Psoas muscle (tissue), 7 donors: ENCODE measurements at regions not wholly inside any gene's neighbourhood (a gene's known extent, or its start where the extent isn't known, plus 50 kb on each side); places are given as distances from the start of the nearest gene placed in this dataset.
A peak's percentile ranks its signal among the peaks of the same experiment; 100 is the strongest.

ENCODE experiments used
- ATAC-seq, 4 donors: fragments of 200-7000 bp; cut with Tn5 transposase; one replicate each; pipeline ENCODE4 v1.9.1; 2020; ENCODE audit warnings: moderate library complexity in 3 of 4, mild to moderate bottlenecking in 2 of 4
- DNase-seq, 2 donors: peaks; one replicate each; pipeline ENCODE4 v3.0.0-alpha.2; 2020
- H3K27ac ChIP-seq: fragments of 200-600 bp; one replicate; pipeline ENCODE4 v1.8.0; 2022
- H3K27me3 ChIP-seq, 3 donors: fragments of 200-600 bp in 1 of 3; one replicate each; pipeline versions ENCODE4 v1.6.1 to v1.8.0; 2013 to 2022; ENCODE audit warnings: low read length in 2 of 3, mild to moderate bottlenecking in 2 of 3, moderate library complexity in 1 of 3; ENCODE audit not compliant: insufficient read depth in 3 of 3
- H3K36me3 ChIP-seq, 2 donors: fragments of 200-600 bp in 1 of 2; one replicate each; pipeline versions ENCODE4 v1.6.1 to v1.8.0; 2013 to 2022; ENCODE audit warnings: low read depth in 1 of 2, mild to moderate bottlenecking in 1 of 2, moderate library complexity in 1 of 2; ENCODE audit not compliant: insufficient read depth in 1 of 2
- H3K4me1 ChIP-seq: fragments of 200-600 bp; one replicate; pipeline ENCODE4 v1.8.0; 2022
- H3K4me3 ChIP-seq: fragments of 200-600 bp; one replicate; pipeline ENCODE4 v1.8.0; 2022; ENCODE audit warnings: mild to moderate bottlenecking
- H3K9me3 ChIP-seq: fragments of 200-600 bp; one replicate; pipeline ENCODE4 v1.8.0; 2022
- WGBS, 3 donors: extraction: QIAGEN DNeasy Blood & Tissue Kit; methylation state at CpG; one replicate each; pipeline versions ENCODE4 v1.1.6 to v1.1.7; 2013; 5-methylcytosine and 5-hydroxymethylcytosine counted together
- intact Hi-C, 2 donors: fragments of 100-400 bp; cut with DNase I; formaldehyde crosslinking; loops; one replicate each; pipeline versions ENCODE4 v1.11.0 to v1.14.2; 2022
- TF ChIP-seq, protein P1 (sequence below): fragments of 200-600 bp; IDR thresholded peaks from one replicate; pipeline ENCODE4 v1.8.0; 2022; ENCODE audit warnings: antibody characterized with exemption
- donor health status: healthy with polysubstance abuse.
- donor health status: DM: no; HTN: no; CAD: no; lungs with moderate emphysema.
- donor health status: Bipolar disorder and iron deficiency.
- donor health status: healthy.
- donor health status: DM: yes; HTN: yes; CAD: no.
- donor health status: DM: no; HTN: no; CAD: no.
- donor health status: DM: yes; HTN: yes; CAD: no.

DNA sequence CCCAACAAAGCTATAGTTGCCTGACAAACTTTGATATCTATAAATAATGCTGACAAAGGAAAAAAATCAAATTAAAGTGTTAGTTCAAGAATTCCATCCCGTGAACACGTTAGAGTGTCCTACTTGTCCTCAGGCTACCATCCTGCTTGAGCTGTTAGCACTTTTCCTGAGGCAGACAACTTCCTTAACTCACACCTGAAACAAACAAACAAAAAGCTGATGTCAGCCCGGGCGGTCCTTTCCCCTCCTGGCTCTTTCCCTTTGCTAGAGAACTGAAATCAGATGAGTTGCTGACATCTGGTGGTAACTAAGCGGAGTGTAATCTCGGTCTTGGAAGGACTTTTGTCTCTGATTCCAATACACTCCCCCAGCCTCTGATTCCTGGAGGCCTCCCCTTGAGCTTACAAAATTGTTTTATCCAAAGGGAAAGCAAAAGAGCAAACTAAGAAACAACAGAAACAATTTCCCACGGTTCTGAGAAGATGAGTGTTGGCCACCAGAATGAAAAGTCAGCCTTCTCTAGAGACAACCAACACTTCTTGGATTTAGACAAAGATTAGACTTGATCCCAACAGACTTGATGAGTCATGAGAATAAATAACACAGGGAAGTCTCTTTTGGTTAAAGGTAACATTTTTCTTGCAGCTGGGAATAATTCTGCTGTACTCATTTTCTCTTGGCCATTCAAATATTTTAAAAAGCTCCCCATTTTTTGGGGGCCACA, 135.4 kb downstream of the PROX1 start:
- DNase-seq = no peak
- Histone ChIP-seq H3K9me3 (no peaks in the 10 kb centered on the region), H3K36me3 (no peaks in the 10 kb centered on the region), H3K27ac (no peak overlapping the region), H3K27me3 (no peaks in the 10 kb centered on the region), H3K4me3 (no peak overlapping the region), H3K4me1 (no peaks in the 10 kb centered on the region)
- peak; percentile 70 to 92 (median 82) for ATAC-seq
- TF ChIP-seq, protein P1, sequence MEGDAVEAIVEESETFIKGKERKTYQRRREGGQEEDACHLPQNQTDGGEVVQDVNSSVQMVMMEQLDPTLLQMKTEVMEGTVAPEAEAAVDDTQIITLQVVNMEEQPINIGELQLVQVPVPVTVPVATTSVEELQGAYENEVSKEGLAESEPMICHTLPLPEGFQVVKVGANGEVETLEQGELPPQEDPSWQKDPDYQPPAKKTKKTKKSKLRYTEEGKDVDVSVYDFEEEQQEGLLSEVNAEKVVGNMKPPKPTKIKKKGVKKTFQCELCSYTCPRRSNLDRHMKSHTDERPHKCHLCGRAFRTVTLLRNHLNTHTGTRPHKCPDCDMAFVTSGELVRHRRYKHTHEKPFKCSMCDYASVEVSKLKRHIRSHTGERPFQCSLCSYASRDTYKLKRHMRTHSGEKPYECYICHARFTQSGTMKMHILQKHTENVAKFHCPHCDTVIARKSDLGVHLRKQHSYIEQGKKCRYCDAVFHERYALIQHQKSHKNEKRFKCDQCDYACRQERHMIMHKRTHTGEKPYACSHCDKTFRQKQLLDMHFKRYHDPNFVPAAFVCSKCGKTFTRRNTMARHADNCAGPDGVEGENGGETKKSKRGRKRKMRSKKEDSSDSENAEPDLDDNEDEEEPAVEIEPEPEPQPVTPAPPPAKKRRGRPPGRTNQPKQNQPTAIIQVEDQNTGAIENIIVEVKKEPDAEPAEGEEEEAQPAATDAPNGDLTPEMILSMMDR = peak; percentile 60
- 3 to 12% (median 8%) methylated on average over 7 of the region's 7 CpGs for WGBS, 3 donors
- intact Hi-C loops = loop anchor here (1.0 to 10.0 kb wide), 4 partner anchors 138 to 878 kb away; partner anchors contain the start of gene PROX1 (in 1 of the 2)

DNA sequence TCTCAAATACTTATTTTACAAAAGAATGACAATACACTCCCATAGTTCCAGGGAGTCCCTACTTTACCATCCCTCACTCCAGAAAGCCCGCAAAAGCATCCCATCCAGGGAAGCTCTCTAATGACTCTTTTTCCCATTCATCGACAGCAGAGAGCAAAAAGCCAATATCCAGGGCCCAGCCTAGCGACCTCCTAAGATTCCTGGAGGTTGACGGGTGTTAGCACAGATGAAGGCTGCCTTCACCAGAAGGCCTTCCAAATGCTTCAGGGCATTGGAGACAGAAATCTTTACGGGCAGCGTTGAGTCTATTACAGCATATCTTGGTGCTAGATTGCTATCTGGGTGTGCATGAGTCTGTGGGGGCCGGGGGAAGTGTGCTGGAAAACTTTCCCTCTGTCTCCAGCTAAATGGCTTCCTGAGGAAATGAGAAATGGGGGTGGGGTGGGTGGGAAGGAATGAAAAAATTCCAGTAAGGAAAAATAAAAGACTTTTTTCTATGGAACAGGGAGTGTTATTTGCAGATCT, 136.6 kb downstream of the PROX1 start:
- TF ChIP-seq, protein P1 = no peak
- H3K9me3 ChIP-seq = no peaks in the 10 kb centered on the region
- no peak overlapping the region for H3K27ac ChIP-seq
- H3K4me1 ChIP-seq = no peaks in the 10 kb centered on the region
- 76 to 80% (median 77%) methylated on average over 7 of the region's 7 CpGs for WGBS, 3 donors
- intact Hi-C loops = loop anchor here in 1 of 2 donors (5.0 to 10.0 kb wide), 3 partner anchors 140 to 880 kb away; partner anchors contain the start of gene PROX1
- DNase-seq (no peak), ATAC-seq (no peak)
- no peaks in the 10 kb centered on the region for H3K27me3 ChIP-seq
- no peaks in the 10 kb centered on the region for H3K36me3 ChIP-seq
- no peak overlapping the region for H3K4me3 ChIP-seq

DNA sequence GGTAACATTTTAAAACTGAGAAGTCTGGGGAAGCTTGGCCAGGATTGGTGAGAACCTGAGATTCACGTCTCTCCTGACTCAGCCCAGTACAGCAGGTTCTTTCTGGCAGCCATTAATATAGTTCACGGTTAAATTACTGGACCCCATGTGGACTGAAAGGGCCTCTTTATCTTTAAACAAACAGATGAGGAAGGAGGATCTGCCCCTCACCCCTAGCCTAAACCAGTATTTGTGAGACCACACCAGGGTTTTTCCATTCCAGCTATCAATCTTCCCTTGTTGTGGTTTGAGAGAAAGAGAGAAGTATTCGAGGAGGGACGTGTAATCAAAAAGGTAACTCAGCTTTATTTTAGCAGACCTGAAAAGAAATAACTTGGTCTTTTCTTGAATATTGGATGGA, 137.1 kb downstream of the PROX1 start:
- no peak for ATAC-seq
- H3K9me3 ChIP-seq = no peaks in the 10 kb centered on the region
- TF ChIP-seq, protein P1 = no peak
- H3K27ac ChIP-seq = no peak overlapping the region
- no peaks in the 10 kb centered on the region for H3K27me3 ChIP-seq
- no peak overlapping the region for H3K4me3 ChIP-seq
- WGBS, 3 donors = 74 to 78% (median 77%) methylated on average over 4 of the region's 4 CpGs
- DNase-seq = no peak
- intact Hi-C loops = loop anchor here (5.0 to 10.0 kb wide), 4 partner anchors 140 to 883 kb away; partner anchors contain the start of gene PROX1 (in 1 of the 2)
- H3K4me1 ChIP-seq = no peaks in the 10 kb centered on the region
- no peaks in the 10 kb centered on the region for H3K36me3 ChIP-seq

DNA sequence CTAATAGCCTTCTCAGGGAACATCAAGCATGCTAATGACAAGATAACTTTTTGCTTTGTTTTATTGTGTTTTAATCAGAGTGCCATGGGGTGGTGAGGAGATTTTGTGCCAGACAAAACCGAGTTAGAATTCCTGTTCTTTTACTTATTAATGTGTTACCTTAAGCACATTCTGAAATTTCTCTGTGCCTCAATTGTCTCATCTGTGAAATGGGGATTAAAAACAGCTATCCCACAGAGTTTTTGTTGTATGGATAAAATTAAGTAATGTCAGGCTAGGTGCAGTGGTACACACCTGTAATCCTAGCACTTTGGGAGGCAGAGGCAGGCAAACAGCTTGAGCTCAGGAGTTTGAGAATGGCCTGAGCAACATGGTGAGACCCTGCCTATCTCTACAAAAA, 138.0 kb downstream of the PROX1 start:
- H3K36me3 ChIP-seq = no peaks in the 10 kb centered on the region
- no peaks in the 10 kb centered on the region for H3K4me1 ChIP-seq
- intact Hi-C loops = loop anchor here (5.0 to 10.0 kb wide), 3 partner anchors 141 to 884 kb away; partner anchors contain the start of gene PROX1 (in 1 of the 2)
- no peaks in the 10 kb centered on the region for H3K9me3 ChIP-seq
- no peak for ATAC-seq
- no peak for DNase-seq
- TF ChIP-seq, protein P1 = no peak
- H3K4me3 ChIP-seq = no peak overlapping the region
- H3K27me3 ChIP-seq = no peaks in the 10 kb centered on the region
- H3K27ac ChIP-seq = no peak overlapping the region
- WGBS, 3 donors = 68 to 91% (median 78%) methylated on average over 1 of the region's 1 CpG
